ENCODE measurements at regions not wholly inside any gene's neighbourhood (a gene's known extent, or its start where the extent isn't known, plus 50 kb on each side); places are given as distances from the start of the nearest gene placed in this dataset.

- TF ChIP-seq EP300 (IDR thresholded peaks at IDR 0.05) (no peak), CTCF (IDR thresholded peaks at IDR 0.05) (no peak), POLR2A (IDR thresholded peaks at IDR 0.05) (no peak)
These were observed 312.4 kb upstream of the PFKP start for GRCh38 chr10:2754943-2755342.
